ENCODE measurements at regions not wholly inside any gene's neighbourhood (a gene's known extent, or its start where the extent isn't known, plus 50 kb on each side); places are given as distances from the start of the nearest gene placed in this dataset.

DNA sequence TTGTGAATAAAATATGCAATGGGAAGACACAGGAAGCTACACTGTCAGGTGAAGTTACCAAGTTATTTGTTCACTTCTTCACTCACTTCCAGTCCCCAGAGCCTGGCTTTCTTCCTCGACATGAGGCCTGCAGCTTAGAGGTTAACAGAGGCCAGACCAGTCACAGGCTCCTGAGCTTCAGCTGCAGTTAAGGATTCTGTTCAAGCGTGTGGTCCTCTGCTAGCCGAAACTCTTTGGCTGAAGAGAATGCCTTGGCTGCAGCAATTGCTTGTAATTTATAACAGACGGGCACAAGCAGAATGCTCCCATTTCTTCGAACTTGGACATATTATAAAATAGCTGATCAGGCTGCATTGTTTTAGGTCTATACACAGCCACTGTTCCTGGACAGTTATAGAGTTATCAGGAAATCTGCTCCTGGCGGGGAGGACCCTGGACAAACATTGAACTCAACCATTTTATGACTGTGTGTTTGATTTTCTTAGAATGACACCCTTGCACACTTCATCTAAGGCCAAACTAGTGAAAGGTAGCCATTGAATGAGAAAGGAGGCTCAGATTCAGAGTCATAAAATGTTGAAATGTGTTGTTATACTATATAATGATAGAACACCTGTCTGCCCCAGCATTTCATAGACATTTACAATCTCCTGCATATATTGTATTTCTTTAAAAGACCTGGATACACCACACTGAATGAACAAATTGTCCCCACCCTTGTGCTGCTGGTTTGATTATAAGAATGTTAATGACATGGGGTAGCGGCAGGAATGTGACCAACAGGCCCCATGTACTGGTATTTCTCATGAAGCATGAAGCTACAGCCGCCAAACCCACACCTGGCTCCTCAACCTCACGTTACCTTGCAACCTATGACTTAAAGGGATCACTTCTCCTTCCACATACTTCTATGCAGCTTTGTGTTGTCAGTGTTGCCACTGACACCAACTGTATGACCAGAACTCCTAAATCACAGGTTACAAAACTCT is 153.6 kb downstream of the TDRD15 start:
- WGBS, 2 experiments (ENCODE audit: extremely low coverage in 2 of 2, insufficient read length in 1 of 2), result 43% methylated on average over 3 of the region's 9 CpGs; no CpG with 5 or more reads in 1 of the 2 experiments
- ATAC-seq (ENCODE audit: low read depth), result no peak
- in situ Hi-C loops (cut with MboI; ENCODE audit: low sequenced_read_pairs) (no loop called here), intact Hi-C loops (cut with micrococcal nuclease) (no loop called here), dilution Hi-C loops (cut with HindIII; ENCODE audit: low sequenced_read_pairs, unreplicated experiment) (no loop called here)
- Histone ChIP-seq H2BK20ac (ENCODE audit: low read depth, low read length) (no peak overlapping the region), H3K9me1 (ENCODE audit: insufficient read depth, low read length) (no peaks in the 10 kb centered on the region), H2AFZ (replicated peaks; ENCODE audit: low read length, poor library complexity) (no peak overlapping the region), H4K5ac (ENCODE audit: low read depth, low read length) (no peak overlapping the region), H3K27me3 (ENCODE audit: control insufficient read depth, insufficient read depth, low read length) (no peaks in the 10 kb centered on the region; the same call in 1 of the 2 replicates), H3K4me3 (ENCODE audit: insufficient read depth, low read depth, low read length) (no peak overlapping the region), H2BK5ac (ENCODE audit: low read depth, low read length, poor library complexity, severe bottlenecking) (no peak overlapping the region), H3K9me3 (ENCODE audit: control insufficient read depth, insufficient read depth, low read length) (no peaks in the 10 kb centered on the region), H3K9ac (ENCODE audit: low read depth, low read length) (no peak overlapping the region), H3K79me1 (ENCODE audit: low read depth in 1 of 2, low read length in 2 of 2) (no peaks in the 10 kb centered on the region), H4K91ac (ENCODE audit: insufficient read depth, low read depth, low read length) (no peak overlapping the region), H2BK15ac (ENCODE audit: low read depth, low read length) (no peak overlapping the region), H3K27ac (ENCODE audit: insufficient read depth, low read length) (no peak overlapping the region), H4K8ac (ENCODE audit: low read depth in 2 of 2, low read length in 2 of 2) (no peak overlapping the region), H3K36me3 (ENCODE audit: control insufficient read depth, insufficient read depth, low read length) (no peaks in the 10 kb centered on the region), H4K20me1 (ENCODE audit: insufficient read depth, low read length) (no peaks in the 10 kb centered on the region), H3K56ac (ENCODE audit: extremely low read depth, insufficient read depth, low read length) (no peak overlapping the region), H3K18ac (ENCODE audit: low read depth, low read length) (no peak overlapping the region), H3K4ac (ENCODE audit: low read depth, low read length) (no peak overlapping the region), H2AK5ac (ENCODE audit: low read depth, low read length) (no peak overlapping the region), H3K4me1 (ENCODE audit: control insufficient read depth, insufficient read depth, low read length) (no peaks in the 10 kb centered on the region), H3K14ac (replicated peaks; ENCODE audit: low read depth, low read length) (no peak overlapping the region), H3K23ac (ENCODE audit: low read depth, low read length) (no peak overlapping the region), H3K4me2 (ENCODE audit: low read depth, low read length) (no peak overlapping the region), H2AK9ac (replicated peaks; ENCODE audit: low read depth, low read length, poor library complexity) (no peak overlapping the region), H2BK120ac (ENCODE audit: low read depth, low read length) (no peak overlapping the region)
- ChIA-PET POLR2A (ENCODE audit: unreplicated experiment) (no interaction called here), CTCF (no interaction called here)
- no peak for DNase-seq
- TF ChIP-seq, protein P1, sequence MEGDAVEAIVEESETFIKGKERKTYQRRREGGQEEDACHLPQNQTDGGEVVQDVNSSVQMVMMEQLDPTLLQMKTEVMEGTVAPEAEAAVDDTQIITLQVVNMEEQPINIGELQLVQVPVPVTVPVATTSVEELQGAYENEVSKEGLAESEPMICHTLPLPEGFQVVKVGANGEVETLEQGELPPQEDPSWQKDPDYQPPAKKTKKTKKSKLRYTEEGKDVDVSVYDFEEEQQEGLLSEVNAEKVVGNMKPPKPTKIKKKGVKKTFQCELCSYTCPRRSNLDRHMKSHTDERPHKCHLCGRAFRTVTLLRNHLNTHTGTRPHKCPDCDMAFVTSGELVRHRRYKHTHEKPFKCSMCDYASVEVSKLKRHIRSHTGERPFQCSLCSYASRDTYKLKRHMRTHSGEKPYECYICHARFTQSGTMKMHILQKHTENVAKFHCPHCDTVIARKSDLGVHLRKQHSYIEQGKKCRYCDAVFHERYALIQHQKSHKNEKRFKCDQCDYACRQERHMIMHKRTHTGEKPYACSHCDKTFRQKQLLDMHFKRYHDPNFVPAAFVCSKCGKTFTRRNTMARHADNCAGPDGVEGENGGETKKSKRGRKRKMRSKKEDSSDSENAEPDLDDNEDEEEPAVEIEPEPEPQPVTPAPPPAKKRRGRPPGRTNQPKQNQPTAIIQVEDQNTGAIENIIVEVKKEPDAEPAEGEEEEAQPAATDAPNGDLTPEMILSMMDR (conservative IDR thresholded peaks at IDR 0.05; ENCODE audit: low read depth, low read length), result no peak
- TF ChIP-seq FOS (IDR thresholded peaks at IDR 0.05; ENCODE audit: low read depth, low read length), result no peak
- TF ChIP-seq MAZ (IDR thresholded peaks at IDR 0.05; ENCODE audit: borderline replicate concordance, low read depth, low read length), result no peak
- no peak for TF ChIP-seq RAD21 (IDR thresholded peaks at IDR 0.05; ENCODE audit: low read length)
- TF ChIP-seq RCOR1 (IDR thresholded peaks at IDR 0.05; ENCODE audit: insufficient replicate concordance, low read length), result no peak
- no peak for TF ChIP-seq POLR2A (IDR thresholded peaks at IDR 0.05; ENCODE audit: low read depth, low read length)
- TF ChIP-seq CHD1 (IDR thresholded peaks at IDR 0.05; ENCODE audit: low read depth, low read length), result no peak
- TF ChIP-seq MXI1 (IDR thresholded peaks at IDR 0.05; ENCODE audit: borderline replicate concordance, low read depth, low read length), result no peak
- TF ChIP-seq USF2 (IDR thresholded peaks at IDR 0.05; ENCODE audit: low read depth, low read length), result no peak
- TF ChIP-seq BHLHE40 (IDR thresholded peaks at IDR 0.05; ENCODE audit: low read depth, low read length), result no peak
- no peak for TF ChIP-seq CEBPB (IDR thresholded peaks at IDR 0.05; ENCODE audit: low read depth, low read length)
- BruUV-seq (replicated peaks), result no TSS peak

Data from IMR-90 (cell line).